HG03045 (cell line): ENCODE measurements at regions not wholly inside any gene's neighbourhood (a gene's known extent, or its start where the extent isn't known, plus 50 kb on each side); places are given as distances from the start of the nearest gene placed in this dataset.
"Not testable (repeated sequence)": the region's sequence is repeated elsewhere in the genome, so short reads cannot be mapped to it uniquely, and the experiment has no call there.

ENCODE experiments used
- ATAC-seq: cut with Tn5 transposase; IDR thresholded peaks from one replicate; pipeline ENCODE4 v1.9.1; 2021; ENCODE audit warnings: mild to moderate bottlenecking, moderate library complexity; ENCODE audit not compliant: unreplicated experiment

DNA sequence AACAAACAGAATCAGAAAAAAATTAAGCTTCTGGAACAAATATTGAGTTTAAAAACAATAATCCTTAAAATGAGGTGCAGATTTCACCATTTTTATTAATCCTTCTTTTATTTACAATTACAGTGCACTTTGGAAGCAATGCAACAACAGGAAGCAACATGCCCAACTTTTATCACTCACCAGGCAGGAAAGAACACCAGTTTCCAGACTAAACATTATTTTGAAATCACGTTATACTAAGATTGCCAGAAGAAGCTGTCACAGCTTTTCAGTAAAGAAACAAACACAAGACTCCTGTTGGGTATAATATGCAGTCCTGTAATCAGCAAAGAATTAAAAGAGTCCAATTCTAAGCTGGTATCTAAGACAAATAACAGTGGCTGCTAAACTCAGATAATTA is 137.9 kb upstream of the ZC3H15 start:
- no peak for ATAC-seq

DNA sequence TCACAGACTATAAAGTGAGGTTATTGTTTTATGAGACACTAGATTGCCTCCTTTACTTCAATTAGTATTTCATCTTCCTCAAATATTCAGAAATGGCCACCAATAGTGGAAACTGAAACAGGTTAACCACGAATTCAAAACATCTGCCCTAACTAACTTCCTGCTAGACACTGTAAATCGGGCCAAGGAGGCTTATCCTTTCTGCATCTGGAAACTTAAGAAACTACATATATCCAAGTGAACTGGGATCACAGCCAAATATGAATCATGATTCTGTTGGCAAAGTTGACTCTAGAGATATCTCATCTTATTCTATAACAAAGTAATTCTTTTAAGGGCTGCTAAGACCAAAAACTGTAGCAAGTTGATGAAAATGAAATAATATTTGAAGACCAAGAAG is 136.6 kb upstream of the ZC3H15 start:
- ATAC-seq = no peak

DNA sequence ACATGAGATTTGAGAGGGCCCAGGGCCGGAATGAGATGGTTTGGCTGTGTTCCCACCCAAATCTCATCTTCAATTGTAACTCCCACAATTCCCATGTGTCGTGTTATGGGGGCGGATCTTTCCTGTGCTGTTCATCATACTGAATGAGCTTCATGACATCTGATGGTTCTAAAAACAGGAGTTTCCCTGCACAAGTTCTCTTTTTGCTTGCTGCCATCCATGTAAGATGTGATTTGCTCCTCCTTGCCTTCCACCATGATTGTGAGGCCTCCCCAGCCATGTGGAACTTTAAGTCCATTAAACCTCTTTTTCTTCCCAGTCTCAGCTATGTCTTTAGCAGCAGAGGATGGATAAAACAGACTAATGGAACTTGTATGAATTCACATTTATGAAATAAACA is 131.9 kb upstream of the ZC3H15 start:
- not testable (repeated sequence) for ATAC-seq

DNA sequence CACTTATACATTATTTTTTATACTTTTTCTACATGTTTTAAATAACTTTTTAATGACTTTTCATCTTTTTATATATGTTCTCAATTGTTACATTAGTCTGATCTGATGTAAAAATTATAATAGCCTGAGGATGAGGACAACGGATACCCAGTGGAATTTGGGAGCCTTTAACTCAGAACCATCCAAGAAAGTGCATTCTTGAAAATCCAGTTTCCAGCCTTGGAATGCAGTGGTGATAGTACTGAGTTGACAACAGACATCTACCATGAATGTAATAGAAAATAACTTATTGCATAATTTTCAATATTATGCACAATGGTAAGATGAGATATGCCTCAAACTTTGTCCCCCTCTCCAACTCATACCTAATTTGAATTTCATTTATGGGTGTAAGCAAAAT is 120.7 kb upstream of the ZC3H15 start:
- no peak for ATAC-seq

DNA sequence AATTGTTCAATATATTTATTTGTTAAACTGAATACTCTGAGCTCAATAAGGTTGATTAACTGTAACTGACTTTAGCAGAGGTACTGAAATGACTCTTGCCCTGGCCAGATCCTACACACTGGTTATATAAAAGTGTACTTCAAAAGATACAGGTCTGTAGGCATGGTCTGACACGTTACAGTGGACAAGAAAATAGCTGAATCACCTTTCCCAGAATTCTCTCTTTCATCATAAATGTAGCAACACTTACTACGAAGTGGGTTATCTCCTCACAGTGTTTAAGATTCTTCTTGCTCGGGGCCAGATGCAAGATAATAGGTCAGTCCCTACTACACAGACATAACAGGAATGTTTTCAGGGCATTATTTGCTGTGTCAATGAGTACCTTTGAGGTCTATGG is 107.0 kb upstream of the ZC3H15 start:
- no peak for ATAC-seq

DNA sequence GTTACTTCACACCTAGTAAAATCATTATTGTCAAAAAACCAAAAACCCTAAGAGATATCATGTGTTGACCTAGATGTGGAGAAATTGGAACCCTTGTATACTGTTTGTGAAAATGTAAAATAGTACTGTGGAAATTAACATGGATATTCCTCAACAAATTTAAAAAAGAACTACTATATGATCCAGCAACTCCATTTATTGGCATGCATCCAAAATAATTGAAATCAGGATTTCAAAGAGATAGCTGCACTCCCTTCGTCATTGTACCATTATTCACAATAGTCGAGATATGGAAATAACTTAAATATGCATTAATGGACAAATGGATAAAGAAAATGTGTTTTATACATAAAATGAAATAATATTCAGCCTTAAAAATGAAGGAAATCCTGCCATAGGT is 105.3 kb upstream of the ZC3H15 start:
- no peak for ATAC-seq

DNA sequence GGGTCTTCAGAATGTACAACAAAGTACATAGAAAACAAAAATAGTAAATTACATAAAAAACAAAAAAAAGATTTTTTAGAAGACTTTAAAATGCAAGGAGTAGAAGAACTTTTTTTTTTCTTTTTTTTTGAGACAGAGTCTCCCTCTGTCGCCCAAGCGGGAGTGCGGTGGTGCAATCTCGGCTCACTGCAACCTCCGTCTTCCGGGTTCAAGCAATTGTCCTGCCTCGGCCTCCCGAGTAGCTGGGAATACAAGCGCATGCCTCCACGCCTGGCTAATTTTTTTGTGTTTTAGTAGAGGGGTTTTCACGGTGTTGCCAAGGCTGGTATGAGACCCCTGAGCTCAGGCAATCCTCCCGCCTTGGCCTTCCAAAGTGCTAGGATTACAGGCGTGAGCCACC is 104.5 kb upstream of the ZC3H15 start:
- no peak for ATAC-seq

DNA sequence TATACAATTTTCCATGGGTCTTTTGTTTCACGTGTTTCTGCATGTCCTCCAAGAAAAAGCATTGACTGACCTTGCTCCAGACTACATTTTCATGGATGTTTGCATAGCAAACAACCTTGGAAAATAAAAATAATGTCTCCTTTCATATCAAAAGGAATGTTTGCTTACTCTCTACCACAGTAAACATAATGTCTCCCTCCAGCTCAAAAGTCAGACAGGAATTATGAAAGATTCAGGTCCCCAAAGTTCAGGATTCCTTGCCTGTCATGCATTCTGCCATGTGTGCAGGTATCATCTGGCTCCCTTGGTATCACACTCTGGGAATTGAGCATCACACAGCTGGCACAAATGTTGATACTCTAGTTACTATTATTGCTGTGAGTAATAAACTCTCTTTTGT is 103.1 kb upstream of the ZC3H15 start:
- ATAC-seq = no peak

DNA sequence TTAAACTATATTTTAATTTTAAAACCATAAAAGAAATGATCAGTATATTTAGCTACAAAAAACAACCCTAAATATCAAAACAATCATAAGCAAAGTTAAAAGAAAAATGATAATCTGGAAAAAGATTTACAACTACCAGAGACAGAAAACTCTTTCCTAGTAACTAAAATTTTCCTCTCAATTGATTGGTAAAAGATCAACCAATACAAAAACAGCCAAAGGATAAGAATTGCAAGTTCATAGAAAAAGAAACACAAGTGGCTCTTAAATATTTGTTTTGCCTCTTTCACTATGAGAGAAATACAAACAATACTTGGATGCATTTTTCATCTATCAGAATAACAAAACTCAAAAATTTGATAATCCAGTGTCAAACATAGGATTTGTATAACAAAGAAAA is 101.8 kb upstream of the ZC3H15 start:
- no peak for ATAC-seq

DNA sequence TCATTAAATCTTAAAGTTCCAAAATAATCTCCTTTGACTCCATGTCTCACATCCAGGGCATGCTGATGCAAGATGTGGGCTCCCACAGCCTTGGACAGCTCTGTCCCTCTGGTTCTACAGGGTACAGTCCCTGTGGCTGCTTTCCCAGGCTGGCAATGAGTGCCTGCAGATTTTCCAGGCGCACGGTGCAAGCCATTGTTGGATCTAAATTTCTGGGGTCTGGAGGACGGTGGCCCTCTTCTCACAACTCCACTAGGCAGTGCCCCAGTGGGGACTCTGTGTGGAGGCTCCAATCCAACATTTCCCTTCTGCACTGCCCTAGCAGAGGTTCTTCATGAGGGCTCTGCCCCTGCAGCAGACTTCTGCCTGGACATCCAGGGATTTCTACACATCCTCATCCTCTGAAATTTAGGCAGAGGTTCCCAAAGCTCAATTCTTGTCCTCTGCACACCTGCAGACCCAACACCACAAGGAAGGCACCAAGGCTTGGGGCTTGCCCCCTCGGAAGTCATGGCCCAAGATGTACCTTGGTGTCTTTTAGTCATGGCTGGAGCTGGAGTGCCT is 100.3 kb upstream of the ZC3H15 start:
- not testable (repeated sequence) for ATAC-seq

DNA sequence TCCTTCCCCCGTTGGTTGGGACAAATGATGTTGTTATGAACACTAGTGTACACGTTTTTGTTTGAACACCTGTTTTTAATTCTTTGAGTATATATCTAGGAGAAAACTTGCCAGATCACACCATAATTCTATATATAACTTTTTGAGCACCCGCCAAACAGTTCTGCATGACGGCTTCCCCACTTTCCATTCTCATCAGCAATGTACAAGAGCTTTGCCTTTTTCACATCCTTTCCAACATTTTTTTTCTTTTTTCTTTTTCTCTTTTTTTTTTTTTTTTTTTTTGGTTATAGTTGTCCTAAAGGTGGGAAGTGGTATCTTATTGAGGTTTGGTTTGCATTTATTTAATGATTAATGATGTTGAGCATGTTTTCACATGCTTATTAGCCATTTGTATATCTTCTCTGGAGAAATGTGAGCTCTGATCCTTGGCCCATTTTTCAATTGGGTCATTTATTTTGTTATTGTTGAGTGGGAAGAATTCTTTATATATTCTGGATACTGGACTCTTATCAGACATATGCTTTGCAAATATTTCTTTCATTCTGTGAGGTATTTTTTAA is 86.9 kb upstream of the ZC3H15 start:
- ATAC-seq = no peak

DNA sequence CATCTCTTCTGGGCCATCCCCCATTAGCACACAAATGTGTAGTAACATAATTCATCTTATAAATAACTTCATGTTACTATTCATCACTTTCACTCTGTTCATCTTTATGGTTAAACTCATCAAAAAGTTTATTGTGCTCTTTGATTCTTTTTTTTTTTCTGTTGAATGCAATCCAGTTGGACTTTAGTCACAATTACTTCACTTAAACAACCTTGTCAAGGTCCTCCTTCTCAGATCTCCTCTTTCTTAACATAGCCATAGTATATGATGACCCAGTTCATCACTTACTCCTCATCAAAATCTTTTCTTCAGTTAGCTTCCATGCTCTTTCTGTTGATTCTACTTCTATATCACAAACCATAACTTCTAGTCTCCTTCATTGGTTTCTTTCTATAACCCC is 80.2 kb upstream of the ZC3H15 start:
- ATAC-seq = no peak

DNA sequence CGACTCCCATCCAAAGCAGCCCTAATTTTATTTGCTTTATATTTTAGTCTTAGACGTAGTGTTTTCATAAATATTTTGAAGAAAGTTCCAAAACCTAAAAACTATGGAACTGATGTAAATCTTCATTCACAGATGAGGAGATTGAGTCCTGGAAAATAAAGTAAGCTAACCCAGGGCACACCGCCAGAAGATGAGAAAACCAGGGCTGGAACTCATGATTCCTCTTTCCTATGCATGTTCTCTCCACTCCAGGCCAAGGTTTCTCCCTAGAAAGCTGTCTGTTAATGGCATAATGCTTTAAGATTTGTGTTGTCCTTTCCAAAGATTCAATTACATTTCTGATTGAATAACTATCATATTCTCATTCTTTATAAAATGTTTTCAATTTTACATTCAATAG is 78.4 kb upstream of the ZC3H15 start:
- no peak for ATAC-seq

DNA sequence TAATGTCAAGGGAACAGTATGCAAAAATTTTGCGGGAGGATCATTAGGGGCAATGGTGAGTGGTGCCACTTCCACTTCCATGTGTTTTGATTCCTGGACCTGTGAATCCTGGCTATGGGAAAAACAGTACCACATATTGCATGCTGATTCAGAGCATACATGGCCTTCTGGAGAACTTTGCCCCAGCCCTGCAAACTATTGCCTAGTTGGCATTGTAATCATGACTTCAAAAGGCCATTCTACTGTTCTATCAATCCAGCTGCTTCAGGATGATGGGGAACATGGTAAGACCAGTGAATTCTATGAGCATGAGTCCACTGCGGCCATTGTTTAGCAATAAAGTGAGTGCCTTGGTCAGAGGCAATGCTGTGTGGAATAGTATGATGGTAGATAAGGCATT is 75.3 kb upstream of the ZC3H15 start:
- ATAC-seq = no peak

DNA sequence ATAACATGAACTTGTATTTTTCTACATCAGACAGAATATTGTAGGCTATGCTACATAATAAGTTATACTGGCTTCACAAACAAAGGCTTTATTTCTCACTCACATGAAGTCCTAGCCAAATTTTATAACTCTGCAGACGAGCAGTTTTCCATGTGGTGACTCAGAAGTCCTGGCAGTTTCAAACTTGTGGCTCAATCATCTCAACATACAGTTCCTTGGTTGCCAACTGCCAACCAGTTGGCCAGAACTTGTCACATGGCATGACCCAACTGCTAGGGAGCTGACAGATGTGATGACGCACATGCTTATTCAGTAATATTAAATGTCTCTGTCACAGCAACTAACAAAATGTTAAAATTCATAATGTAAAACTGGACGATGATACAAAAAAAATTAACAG is 63.8 kb upstream of the ZC3H15 start:
- no peak for ATAC-seq

DNA sequence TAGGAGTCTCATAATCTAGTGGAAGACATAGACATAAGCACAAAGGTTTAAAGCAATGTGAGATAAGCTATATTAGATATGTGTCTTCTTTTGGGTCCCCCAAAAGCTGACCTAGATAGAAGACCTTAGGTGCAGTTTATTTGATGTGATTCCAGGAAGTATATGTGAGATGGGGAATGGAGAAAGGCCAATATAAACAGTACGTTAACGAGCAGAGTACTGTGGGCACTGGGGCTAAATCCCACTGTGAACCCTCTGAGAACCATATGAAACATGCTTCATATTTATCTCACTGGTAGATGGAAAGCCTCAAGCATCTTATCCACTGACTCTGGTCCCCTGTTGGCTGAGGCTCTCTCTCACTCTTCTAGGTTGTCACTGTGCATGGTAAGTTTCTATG is 62.6 kb upstream of the ZC3H15 start:
- ATAC-seq = no peak

DNA sequence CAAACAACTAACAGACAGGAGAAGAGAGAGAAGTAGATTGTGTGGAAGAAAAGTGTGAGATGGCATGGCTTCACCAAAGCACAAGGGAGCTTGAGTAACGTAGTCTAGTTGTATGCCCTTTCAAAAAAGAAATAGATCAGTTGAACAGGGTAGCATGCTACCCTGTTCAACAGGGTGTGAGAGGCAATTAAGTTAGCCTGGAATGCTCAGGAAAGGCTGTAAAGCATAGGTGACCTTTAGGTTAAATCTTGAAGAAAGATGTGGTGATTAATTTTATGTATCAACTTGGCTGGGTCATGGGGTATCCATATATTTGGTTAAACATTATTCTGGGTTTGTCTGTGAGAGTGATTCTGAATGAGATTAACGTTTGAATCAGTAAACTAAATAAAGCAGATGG is 61.8 kb upstream of the ZC3H15 start:
- no peak for ATAC-seq

DNA sequence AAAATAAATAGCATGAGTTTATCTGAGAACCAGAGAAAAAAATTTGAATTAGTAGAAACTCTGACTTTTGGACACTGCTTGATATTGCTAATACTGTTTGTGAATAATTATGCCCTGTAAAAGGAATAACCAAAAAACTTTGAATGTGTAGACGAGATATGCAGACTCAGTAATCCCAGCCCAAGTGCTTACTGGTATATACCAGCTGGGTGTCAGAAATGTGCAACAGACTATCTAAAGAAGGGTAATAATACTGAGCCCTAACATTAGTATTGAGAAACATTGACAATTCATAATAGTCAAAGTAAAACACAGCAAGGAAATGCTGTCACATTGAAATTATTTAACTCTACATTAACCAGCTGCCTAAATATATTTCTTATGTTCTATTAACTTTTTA is 60.5 kb upstream of the ZC3H15 start:
- no peak for ATAC-seq

DNA sequence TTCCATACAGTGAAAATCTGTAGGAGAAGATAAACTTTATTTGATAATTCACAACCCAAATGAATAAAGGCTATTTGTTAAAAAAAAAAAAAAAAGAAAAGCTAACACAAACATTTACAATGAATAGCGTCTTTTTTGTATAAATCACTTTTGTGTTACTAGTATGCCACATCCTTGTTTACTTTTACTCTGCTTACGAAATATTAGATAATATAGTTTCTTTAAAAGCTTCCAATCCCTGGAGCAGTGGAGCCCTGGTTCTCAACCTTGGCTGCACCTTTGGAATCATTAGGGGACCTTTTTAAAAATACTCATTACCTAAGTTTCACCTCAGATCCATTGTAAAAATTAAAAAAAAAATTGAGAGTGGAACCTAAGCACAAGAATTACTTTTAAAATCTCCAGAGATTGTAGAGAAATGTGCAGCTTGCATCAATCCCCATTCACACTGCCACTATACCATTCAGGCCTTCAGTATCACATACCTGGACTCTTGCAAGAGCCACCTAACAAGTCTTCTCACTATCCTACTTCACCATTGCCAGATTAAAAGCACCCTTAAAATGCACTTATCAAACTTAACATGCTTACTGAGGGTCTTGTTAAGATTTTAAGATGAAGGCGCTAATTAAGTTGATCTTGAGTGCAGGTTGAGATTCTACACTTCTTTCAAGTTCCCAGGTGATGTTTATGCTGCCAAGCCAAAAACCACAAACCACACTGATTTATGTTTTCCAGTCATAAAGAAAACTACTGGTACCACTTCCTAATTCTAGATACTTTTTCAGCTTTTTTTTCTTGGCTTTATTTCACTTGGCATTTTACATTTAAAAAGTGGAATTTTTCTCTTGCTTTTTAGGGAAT is 59.7 kb upstream of the ZC3H15 start:
- ATAC-seq = peak; percentile 92

DNA sequence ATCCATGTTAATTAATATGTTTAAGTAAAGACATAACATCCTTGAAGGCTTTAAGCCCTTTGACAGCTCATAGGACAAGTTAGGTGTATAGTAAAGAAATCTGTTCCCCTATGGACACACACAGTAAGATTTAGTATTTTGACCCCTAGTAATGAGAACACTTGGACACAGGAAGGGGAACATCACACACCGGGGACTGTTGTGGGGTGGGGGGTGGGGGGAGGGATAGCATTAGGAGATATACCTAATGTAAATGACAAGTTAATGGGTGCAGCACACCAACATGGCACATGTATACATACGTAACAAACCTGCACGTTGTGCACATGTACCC is 59.1 kb upstream of the ZC3H15 start:
- peak; percentile 26 for ATAC-seq

DNA sequence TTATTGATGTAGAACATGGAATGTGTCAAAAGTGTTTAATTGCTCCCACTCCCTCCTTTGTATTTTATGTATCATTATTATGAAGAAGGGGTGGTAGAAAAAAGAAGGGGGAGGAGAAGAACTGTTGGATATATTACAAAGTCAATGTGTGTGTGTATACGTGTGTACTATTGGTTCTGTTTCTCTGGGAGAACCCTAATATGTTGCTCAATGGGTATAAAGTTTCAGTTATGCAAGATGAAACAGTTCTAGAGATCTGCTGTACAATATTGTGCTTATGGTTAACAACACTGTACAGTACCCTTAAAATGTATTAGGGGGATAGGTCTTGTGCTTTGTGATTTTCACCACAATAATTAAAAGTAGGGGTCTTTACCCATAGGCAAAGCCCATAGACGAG is 58.1 kb upstream of the ZC3H15 start:
- no peak for ATAC-seq

DNA sequence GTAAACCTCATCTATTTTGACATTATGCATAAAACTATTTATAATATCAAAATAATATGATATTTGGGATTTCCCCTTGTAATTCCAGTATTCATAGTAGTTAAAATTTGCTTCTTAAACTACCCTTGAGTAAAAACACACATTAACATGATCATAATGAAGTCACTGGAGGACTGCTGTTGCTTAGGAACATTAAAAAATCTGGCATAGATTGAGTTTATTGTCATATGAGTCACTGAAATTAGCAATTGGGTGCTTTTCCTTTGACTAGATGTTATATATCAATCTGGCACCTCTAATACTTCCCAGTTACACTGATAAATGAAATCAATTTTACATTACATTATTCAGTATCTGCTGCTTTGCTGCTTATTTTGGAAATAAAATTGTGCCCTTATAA is 57.0 kb upstream of the ZC3H15 start:
- no peak for ATAC-seq

DNA sequence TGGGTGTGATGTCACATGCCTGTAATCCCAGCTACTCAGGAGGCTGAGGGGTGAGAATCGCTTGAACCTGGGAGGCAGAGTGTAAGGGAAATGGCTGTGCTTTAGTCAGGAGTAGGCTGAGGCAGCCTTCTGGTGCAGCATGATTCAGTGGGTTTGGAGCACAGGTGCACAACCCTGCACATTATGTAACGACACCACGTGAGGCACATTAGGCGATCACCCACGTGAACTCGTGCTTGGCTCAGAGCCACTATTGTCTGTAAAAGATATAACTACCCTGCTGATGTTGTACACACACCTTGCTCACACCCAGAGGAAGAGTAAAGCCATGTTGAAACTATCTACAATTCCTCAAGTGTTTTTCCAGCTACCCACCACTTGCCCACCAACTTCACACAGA is 54.8 kb upstream of the ZC3H15 start:
- ATAC-seq = no peak
